ENCODE measurements at regions not wholly inside any gene's neighbourhood (a gene's known extent, or its start where the extent isn't known, plus 50 kb on each side); places are given as distances from the start of the nearest gene placed in this dataset.
"Not testable (repeated sequence)": the region's sequence is repeated elsewhere in the genome, so short reads cannot be mapped to it uniquely, and the experiment has no call there.

DNA sequence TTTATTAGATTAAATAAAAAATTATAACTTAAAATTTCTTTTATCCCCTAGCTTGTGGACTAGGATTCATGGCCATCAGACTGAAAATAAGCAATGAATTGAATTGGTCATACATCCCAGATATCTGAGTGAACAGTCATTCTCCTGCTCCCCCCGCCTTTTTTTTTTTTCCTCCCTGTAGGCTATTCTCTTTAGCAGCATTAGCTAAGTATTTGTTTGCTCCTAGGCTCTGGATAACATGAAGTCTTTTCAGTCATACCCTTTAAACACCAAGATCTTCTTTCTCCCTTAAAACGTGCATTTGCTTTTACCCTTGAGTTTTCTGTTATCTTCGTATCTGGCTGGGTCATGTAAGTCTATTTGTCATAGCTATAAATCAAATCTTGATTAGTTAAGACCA lies 866.7 kb upstream of the SPRY2 start:
- DNase-seq: no peak

DNA sequence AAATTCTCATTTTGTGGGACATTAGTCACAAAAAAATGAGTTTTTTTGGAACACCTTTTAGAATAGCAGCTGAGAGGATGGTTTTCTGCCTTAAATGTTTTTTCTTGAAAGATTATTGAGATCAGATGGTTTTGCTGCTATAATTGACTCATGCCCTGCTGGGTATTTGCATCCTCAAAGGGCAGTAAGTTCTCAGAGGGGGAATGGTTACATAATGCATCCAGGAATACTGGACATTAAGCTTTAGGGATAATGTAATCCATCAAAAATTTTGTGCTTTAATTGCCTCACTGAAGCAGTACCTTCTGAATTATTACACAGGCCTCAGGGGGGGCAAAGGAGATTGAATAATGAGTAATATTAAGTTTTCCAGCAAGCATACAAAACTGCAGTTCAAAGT lies 866.3 kb upstream of the SPRY2 start:
- no peak for DNase-seq

DNA sequence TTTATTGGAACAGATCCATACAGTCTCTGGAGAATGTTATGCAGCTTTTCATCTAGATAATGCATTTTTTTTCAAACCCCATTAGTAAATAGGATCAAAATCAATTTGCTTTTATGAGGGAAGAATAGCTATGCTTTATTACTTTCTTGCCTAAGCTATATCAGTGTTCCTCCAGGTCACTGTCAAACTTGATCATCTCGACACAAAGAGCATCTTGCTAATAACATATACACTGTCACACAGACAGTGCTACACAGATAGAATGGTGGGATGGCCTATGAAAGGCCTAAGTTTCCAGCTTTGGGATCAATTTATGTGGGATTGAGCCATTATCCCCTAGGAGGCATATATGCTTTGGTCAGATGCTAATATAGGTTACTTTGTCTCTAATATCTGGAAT lies 862.9 kb upstream of the SPRY2 start:
- DNase-seq: no peak

DNA sequence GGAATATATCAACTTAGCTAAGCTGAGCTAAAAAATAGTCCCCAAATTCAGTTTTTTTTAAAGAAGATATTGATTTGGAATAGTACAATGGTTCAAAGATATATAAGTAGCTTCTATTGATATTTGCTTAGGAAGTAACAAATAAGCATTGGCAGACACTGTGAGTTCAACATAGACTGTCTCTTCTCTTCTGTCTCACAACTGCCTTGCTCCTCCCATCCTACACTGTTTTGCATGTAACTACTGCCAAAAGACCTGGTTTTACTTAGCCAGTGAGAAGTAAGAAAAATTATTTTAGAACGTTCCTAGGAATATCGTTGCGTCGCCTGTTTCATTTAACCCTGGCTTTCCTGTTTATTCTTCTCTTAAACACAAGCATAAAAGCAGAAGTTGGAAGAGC lies 859.0 kb upstream of the SPRY2 start:
- no peak for DNase-seq

DNA sequence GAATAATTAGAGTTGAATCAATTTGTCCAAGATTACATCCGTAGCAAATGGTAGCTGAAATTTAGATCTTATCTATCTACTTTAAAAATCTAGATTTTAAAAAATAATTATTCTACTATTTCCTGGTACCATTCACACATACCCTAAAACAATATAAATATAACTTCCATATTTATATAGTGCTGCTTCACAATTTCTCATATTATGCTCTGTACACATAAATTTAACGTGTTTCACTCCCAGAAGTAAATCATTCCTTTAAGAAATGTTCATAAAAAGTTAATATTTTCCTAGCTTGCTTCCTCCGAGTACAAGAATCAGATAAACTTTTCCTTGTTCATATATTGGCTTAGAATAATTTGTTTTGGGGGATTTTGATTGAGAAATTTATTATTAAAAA lies 857.0 kb upstream of the SPRY2 start:
- no peak for DNase-seq

DNA sequence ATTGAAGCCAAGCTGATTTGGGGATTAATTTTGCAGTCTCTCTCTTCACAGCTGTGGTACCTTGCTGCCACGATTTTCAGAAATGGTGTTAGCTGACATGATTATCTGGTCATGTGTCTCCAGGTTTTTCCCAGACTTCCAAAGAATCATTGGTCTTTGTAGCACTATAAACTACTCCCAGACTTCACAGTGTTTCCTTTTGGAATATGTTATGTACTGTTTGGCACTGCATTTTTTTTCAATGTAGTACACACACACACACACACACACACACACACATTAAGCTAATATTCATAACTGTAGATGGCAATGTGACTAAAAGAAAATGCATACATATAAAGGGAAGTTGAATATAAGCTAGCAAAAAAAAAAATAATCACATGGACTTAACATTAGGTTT lies 856.6 kb upstream of the SPRY2 start:
- no peak for DNase-seq

DNA sequence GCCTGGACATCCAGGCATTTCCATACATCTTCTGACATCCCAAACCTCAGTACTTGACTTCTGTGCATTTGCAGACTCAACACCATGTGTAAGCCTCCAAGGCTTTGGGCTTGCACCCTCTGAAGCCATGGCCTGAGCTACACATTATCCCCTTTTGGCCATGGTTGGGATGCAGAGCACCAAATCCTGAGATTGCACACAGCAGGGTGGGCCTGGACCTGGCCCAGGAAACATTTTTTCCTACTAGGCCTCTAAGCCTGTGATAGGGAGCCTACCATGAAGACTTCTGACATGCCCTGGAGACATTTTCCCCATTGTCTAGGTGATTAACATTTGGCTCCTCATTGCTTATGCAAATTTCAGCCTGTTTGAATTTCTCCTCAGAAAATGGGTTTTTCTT lies 853.4 kb upstream of the SPRY2 start:
- no peak for DNase-seq

DNA sequence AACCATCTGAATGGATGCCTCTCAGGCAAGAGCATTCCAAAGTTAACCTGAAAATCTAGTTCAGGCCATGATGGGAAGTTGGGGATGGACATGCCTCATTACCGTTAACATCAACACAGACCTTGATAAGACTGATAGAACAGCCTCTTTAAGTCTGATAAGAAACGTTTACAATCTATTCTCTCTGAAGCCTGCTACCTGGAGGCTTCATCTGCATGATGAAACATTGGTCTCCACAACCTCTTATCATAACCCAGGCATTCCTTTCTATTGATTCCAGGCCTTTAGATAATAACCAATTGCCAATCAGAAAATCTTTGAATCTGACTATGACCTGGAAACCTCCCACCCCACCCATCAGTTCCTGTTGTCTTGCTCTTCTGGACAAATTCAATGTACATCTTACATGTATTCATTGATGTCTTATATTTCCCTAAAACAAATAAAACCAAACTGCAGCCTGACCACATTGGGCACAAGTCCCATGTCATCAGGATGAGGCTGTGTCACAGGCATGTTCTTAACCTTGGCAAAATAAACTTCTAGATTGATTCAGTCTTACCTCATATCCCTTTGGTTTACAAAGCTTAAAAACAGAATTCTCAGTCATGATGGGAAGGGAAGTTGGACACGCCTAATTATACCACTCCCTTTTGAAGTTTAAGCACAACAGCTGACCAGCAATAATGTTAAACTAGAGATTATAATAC lies 843.8 kb upstream of the SPRY2 start:
- DNase-seq: no peak

DNA sequence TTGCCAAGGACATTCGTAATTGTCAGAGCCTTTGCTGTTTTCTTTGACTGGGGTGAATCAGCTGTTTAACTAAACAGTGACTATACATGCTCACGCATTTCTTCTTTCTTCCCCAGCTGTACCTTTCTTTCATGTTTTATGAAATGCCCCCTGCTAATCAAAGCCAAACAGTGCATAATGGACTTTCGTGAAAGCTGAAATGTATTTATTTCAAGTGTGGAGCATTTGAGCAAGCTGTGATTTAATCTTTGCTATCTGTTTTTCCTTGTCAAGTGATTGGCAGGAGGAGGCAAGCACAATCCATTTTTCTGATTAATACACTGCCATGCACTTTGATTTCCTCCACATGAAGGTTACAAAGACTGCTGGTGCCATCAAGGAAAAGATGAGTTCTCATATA lies 831.7 kb upstream of the SPRY2 start:
- no peak for DNase-seq

- DNase-seq: peak in 3 of 4 experiments; percentile 4 to 24 (median 11)
Measured at GRCh38 chr13:81171065-81171647, 830.2 kb upstream of the SPRY2 start.

DNA sequence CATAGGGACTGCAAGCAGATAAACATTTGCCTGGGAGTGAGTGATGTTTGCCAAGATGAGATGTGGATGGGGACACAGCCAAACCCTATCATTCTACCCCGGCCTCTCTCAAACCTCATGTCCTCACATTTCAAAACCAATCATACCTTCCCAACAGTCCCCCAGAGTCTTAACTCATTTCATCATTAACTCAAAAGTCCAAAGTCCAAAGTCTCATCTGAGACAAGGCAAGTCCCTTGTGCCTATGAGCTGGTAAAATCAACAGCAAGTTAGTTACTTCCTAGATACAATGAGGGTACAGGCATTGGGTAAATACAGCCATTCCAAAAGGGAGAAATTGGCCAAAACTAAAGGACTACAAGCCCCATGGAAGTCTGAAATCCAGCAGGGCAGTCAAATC lies 822.9 kb upstream of the SPRY2 start:
- not testable (repeated sequence) for DNase-seq

DNA sequence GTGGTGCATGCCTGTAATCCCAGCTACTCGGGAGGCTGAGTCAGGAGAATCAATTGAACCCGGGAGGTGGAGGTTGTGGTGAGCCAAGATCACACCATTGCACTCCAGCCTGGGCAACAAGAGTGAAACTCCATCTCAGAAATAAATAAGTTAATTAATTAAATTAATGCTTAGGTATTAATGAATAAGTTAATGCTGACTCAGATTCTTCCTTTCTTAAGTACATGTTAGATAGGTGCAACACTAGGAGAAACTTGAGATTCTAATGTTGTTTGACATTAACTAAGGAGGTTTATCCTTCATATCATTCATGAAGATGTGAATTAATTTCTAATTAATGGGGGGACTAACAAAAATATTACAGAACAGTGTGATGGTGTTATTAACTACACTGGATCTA lies 812.6 kb upstream of the SPRY2 start:
- DNase-seq: no peak

GRCh38 chr13:81148822-81149221 lies 807.9 kb upstream of the SPRY2 start:
- no peak for DNase-seq

DNA sequence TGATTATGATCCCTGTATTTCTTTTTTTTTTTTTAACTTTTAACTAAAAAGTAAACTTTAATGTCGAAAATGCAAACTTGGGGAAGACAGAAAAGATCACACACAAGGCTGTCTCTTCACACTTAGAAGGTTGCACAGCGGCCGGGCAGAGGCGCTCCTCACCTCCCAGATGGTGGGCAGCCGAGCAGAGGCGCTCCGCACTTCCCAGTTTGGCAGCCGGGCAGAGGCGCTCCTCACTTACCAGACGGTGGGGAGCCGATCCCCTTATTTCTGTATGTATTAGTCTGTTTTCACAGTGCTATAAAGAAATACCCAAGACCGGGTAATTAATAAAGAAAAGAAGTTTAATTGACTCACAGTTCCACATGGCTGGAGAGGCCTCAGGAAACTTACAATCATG lies 805.6 kb upstream of the SPRY2 start:
- DNase-seq: not testable (repeated sequence)

- no peak for DNase-seq
Measured at GRCh38 chr13:81142306-81142999, 801.5 kb upstream of the SPRY2 start.

GRCh38 chr13:81140675-81141074 lies 799.7 kb upstream of the SPRY2 start:
- no peak for DNase-seq

DNA sequence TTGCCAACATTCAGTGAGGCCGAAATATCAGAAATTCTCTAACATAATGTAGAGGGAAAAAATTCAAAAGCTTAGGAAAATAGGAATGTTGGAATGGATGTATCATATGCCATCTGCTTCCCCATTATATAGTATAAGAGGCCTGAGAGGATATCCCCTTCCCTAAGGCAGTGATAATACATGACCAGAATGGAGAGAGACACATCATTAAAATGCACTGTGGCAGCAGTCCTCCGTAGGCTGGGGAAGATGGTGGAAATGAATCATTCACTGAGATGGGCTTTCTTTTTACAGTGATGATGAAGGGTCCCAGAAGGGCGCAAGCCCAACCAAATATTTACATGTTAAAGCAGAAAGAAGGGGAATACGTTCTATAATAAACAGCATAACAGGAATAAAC lies 799.1 kb upstream of the SPRY2 start:
- no peak for DNase-seq

DNA sequence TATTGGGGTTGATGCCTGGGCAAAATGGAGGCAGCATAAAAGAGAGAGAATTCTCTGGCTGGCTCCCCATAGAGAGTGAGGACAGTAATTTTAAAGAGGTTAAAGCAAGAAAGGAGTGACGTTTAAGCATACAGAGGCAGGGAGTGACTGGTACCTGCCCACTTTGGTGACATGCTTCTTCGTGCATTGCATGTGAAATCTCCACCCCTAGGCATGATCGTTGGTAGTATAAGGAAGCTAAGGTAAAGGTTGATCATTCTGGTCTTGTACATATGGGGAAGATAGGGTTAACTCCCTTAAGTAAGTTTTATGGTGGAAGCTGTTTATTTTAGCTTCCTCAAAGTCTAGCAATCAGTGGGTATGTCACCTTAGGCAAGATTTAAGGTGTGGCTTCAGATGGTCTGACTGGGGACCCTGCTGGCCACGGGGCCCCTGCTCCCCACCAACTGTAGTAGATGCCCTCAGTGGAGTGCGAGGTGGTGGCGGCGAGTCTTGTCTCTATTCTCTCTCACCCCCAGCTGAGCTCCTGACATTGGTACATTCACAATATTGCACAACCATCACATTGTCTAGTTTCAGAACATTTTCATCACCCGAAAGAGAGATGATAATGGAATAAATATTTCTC lies 797.5 kb upstream of the SPRY2 start:
- DNase-seq: no peak

DNA sequence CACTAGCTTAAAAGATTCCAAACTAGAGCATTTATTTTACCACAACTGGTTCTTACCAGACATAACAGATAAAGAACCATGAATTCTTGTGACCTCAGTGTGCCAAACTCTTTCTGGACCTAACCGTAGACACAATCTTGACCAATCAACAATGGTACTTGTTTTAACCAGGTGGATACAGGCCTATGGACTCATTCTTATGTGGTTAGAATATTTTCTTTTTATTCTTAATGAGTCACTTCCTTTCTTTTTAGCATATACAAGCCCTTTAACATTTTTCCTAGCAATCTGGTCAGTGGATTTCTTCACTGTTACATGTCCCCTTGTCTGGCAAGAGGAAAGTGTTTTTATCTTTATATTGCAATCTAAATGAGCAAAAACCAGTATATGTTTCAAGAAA lies 792.1 kb upstream of the SPRY2 start:
- no peak for DNase-seq

GRCh38 chr13:81117416-81117815 lies 776.5 kb upstream of the SPRY2 start:
- no peak for DNase-seq

DNA sequence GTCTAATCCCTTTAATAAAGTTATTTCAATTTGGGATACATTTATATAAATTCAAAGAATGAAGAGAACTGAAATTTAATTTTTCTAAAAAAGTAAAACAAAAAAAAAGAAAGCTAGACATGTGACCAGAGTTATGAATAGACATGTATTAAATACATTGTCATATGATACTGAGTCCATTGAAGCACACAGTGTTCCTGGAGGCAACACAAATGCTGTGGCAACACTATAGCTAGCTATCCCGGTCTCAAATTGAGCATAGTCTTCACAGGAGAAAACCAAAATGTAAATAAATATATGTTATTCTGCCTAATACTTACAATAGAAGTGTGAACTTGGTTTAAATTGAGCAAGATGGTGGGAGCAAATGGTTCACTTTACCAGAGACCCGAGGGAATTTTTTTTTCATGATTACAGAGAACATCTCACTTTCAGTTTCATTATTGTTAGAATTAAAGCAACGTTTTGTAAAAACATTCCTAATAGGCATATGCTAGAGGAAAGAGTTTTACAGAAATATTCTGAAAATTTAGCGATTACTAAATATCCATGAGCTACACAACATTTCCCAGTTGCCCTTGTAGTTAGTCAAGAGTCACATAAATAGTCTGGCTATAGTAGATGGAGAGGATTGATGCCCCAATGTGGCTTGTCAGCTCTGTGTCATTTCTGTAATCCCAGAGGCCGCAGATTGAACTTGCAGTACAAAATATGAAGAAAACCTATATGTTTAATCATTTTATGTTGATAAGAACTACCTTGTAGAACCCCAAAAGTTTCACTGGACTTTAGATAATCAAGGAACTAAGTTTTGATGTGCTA lies 775.7 kb upstream of the SPRY2 start:
- no peak for DNase-seq

- DNase-seq: no peak
Measured at GRCh38 chr13:81109026-81109425, 768.1 kb upstream of the SPRY2 start.

GRCh38 chr13:81106348-81106747 lies 765.4 kb upstream of the SPRY2 start:
- DNase-seq: no peak

All from suppressor macrophage (primary cell).